Heart right ventricle (tissue), 16 donors: ENCODE measurements at regions not wholly inside any gene's neighbourhood (a gene's known extent, or its start where the extent isn't known, plus 50 kb on each side); places are given as distances from the start of the nearest gene placed in this dataset.

ENCODE experiments used
- ATAC-seq, 8 donors: fragments of 200-7000 bp; cut with Tn5 transposase; one replicate each; pipeline ENCODE4 v1.9.1; 2020; ENCODE audit warnings: mild to moderate bottlenecking in 8 of 8, moderate library complexity in 8 of 8, moderate number of reproducible peaks in 1 of 8
- DNase-seq, 2 donors: peaks; one replicate each; pipeline ENCODE4 v3.0.0-alpha.2; 2020
- H3K27ac ChIP-seq, 10 donors: fragments of 200-600 bp; sonication (generic) in 2 of 10; one replicate each; pipeline versions ENCODE4 v1.5.0 to v1.8.0; 2020 to 2022; ENCODE audit warnings: mild to moderate bottlenecking in 3 of 10
- H3K27me3 ChIP-seq, 7 donors: fragments of 200-600 bp; one replicate each; pipeline ENCODE4 v1.8.0; 2021 to 2022; ENCODE audit warnings: mild to moderate bottlenecking in 2 of 7
- H3K36me3 ChIP-seq, 9 donors: fragments of 200-600 bp; sonication (generic) in 1 of 9; one replicate each; pipeline versions ENCODE4 v1.5.0 to v1.8.0; 2020 to 2022; ENCODE audit warnings: mild to moderate bottlenecking in 2 of 9
- H3K4me1 ChIP-seq, 9 donors: fragments of 200-600 bp; sonication (generic) in 1 of 9; one replicate each; pipeline versions ENCODE4 v1.5.0 to v1.8.0; 2020 to 2022; ENCODE audit warnings: mild to moderate bottlenecking in 4 of 9
- H3K4me3 ChIP-seq, 10 donors: fragments of 200-600 bp; sonication (generic) in 2 of 10; one replicate each; pipeline versions ENCODE4 v1.5.0 to v1.8.0; 2020 to 2022; ENCODE audit warnings: mild to moderate bottlenecking in 7 of 10, moderate library complexity in 2 of 10
- H3K9me3 ChIP-seq, 11 donors: fragments of 200-600 bp in 10 of 11; sonication (generic) in 2 of 11; one replicate each; pipeline versions ENCODE4 v1.5.0 to v1.8.0; 2013 to 2022; ENCODE audit warnings: mild to moderate bottlenecking in 2 of 11, control low read depth in 1 of 11, moderate library complexity in 1 of 11
- CTCF ChIP-seq, 9 donors: fragments of 200-600 bp; sonication (generic) in 2 of 9; IDR thresholded peaks; one replicate each; pipeline versions ENCODE4 v1.5.0 to v1.8.0; 2021 to 2022; ENCODE audit warnings: antibody characterized with exemption in 9 of 9, mild to moderate bottlenecking in 5 of 9, moderate library complexity in 1 of 9
- WGBS, 2 donors: extraction: QIAGEN DNeasy Blood & Tissue Kit; methylation state at CpG; one replicate each; pipeline ENCODE4 v1.1.7; 2013; ENCODE audit warnings: inconsistent platforms in 1 of 2; 5-methylcytosine and 5-hydroxymethylcytosine counted together
- intact Hi-C, 10 donors: fragments of 100-400 bp; cut with DNase I; formaldehyde crosslinking; loops; one replicate each; pipeline versions ENCODE4 v1.11.1 to v1.14.2; 2022
- donor health status: Arrhythmogenic right ventricular cardiomyopathy.
- donor health status: ischemic (EF 13 %, LVEDD 7.1; RV severe dilation, severe dysfunction).
- donor health status: healthy with polysubstance abuse.
- donor health status: DM: no; HTN: yes; CAD: no.
- donor health status: DM: no; HTN: no; CAD: no.
- donor health status: ischemic (EF 25% LVEDD 6.9; RV normal size, moderate dysfunction).
- donor health status: ischemic (EF 25% LVEDD 5.7; RV mildly dilated, moderate dysfunction).
- donor health status: healthy.
- donor health status: DM: yes; HTN: yes; CAD: no.
- donor health status: Ischemic cardiomyopathy.
- donor health status: ischemic (EF 35%, LVEDD 5.7; RV mildly dilated, moderate dysfunction).
- donor health status: nonischemic (EF 11% LVEDD 7.7; RV severe dilation, severe dysfunction).
- donor health status: DM: yes; HTN: yes; CAD: no.
- donor health status: PGD.
- donor health status: ischemic (EF 29% LVEDD 5.4; RV normal size, mild dysfunction).
- donor health status: nonischemic (EF 23%, LVEDD 6.1; RV moderate dilation, normal function).

- H3K36me3 ChIP-seq, result no peaks in the 10 kb centered on the region
- H3K27ac ChIP-seq, result no peak overlapping the region
- TF ChIP-seq CTCF (IDR thresholded peaks at IDR 0.05), result no peak
- no peak for ATAC-seq
- peaks cover 0 to 14% (median 0%) of the 10 kb centered on the region in 9 donors for H3K4me1 ChIP-seq
- WGBS, 2 donors, result 68 to 70% methylated on average over 1 of the region's 1 CpG
- no peak overlapping the region for H3K4me3 ChIP-seq
- no peaks in the 10 kb centered on the region for H3K27me3 ChIP-seq
- no peaks in the 10 kb centered on the region for H3K9me3 ChIP-seq
- intact Hi-C loops, result no loop called here
- no peak for DNase-seq
These were observed 322.3 kb downstream of the GBE1 start for GRCh38 chr3:81439108-81439507.

- 74 to 76% methylated on average over 3 of the region's 3 CpGs for WGBS, 2 donors
- ATAC-seq, result no peak
- H3K9me3 ChIP-seq, result no peaks in the 10 kb centered on the region
- TF ChIP-seq CTCF (IDR thresholded peaks at IDR 0.05), result no peak
- DNase-seq, result no peak
- no peak overlapping the region for H3K27ac ChIP-seq
- no peak overlapping the region for H3K4me3 ChIP-seq
- no peaks in the 10 kb centered on the region for H3K36me3 ChIP-seq
- H3K27me3 ChIP-seq, result no peaks in the 10 kb centered on the region
- intact Hi-C loops, result no loop called here
- H3K4me1 ChIP-seq, result no peaks in the 10 kb centered on the region
These were observed 323.8 kb downstream of the GBE1 start for GRCh38 chr3:81437683-81438082.

GRCh38 chr3:81436182-81436581, 325.3 kb downstream of the GBE1 start:
- Histone ChIP-seq H3K4me3 (no peak overlapping the region), H3K36me3 (no peaks in the 10 kb centered on the region), H3K9me3 (no peaks in the 10 kb centered on the region), H3K4me1 (no peaks in the 10 kb centered on the region), H3K27ac (no peak overlapping the region), H3K27me3 (no peaks in the 10 kb centered on the region)
- intact Hi-C loops, result no loop called here
- ATAC-seq (no peak), DNase-seq (no peak)
- no peak for TF ChIP-seq CTCF (IDR thresholded peaks at IDR 0.05)
- WGBS, 2 donors, result 91 to 95% methylated on average over 3 of the region's 3 CpGs

DNA sequence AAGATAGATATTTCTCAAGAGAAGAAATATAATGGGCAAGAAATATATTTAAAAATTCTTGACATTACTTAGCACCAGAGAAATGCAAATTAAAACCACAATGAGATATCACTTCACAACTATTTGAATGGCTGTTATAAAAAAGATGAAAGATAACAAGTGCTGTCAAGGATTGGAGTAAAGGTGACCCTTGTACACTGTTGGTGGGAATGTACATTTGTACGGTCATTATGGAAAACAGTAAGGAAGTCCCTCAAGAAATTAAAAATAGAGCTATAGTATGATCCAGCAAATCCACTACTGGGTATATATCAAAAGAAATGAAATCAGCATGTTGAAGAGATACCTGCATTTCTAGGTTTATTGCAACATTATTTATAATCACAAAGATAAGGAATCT, 326.4 kb downstream of the GBE1 start:
- no peaks in the 10 kb centered on the region for H3K27me3 ChIP-seq
- H3K9me3 ChIP-seq, result no peaks in the 10 kb centered on the region
- H3K36me3 ChIP-seq, result no peaks in the 10 kb centered on the region
- 80 to 84% methylated on average over 1 of the region's 1 CpG for WGBS, 2 donors
- no peak overlapping the region for H3K27ac ChIP-seq
- intact Hi-C loops, result no loop called here
- TF ChIP-seq CTCF (IDR thresholded peaks at IDR 0.05), result no peak
- DNase-seq (no peak), ATAC-seq (no peak)
- no peak overlapping the region for H3K4me3 ChIP-seq
- H3K4me1 ChIP-seq, result no peaks in the 10 kb centered on the region

DNA sequence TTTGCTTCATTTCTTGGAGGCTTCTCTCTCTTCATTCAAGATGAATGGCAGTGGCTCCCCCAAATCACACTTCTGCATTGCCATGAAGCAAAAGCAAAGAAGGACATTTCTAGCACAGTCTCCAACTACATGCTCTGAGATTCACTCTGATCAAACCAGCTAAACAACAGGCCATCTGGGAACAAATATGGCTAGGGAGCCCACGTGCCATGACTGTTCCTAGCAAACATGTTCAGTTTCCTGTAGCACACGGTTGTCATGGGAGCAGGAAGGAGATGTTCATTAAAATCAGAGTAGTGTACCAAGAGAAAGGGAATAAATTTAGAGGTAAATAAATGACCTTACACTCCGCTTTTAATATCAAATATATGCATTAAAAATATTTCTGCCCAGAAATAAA, 327.3 kb downstream of the GBE1 start:
- Histone ChIP-seq H3K9me3 (no peaks in the 10 kb centered on the region), H3K4me3 (no peak overlapping the region), H3K4me1 (no peaks in the 10 kb centered on the region), H3K27me3 (no peaks in the 10 kb centered on the region), H3K27ac (no peak overlapping the region), H3K36me3 (no peaks in the 10 kb centered on the region)
- TF ChIP-seq CTCF (IDR thresholded peaks at IDR 0.05), result no peak
- no peak for DNase-seq
- WGBS, 2 donors, result 66 to 69% methylated on average over 3 of the region's 3 CpGs
- ATAC-seq, result no peak
- intact Hi-C loops, result no loop called here
